Ascending aorta (tissue), 2 donors: ENCODE measurements at regions not wholly inside any gene's neighbourhood (a gene's known extent, or its start where the extent isn't known, plus 50 kb on each side); places are given as distances from the start of the nearest gene placed in this dataset.

ENCODE experiments used
- DNase-seq, 2 donors: peaks; one replicate each; pipeline ENCODE4 v3.0.0-alpha.2; 2019; ENCODE audit warnings: low spot score in 2 of 2
- H3K27ac ChIP-seq, 2 donors: fragments of 200-600 bp; sonication (generic); one replicate each; pipeline ENCODE4 v1.5.1; 2016 to 2017; ENCODE audit warnings: mild to moderate bottlenecking in 1 of 2
- H3K27me3 ChIP-seq: fragments of 200-600 bp; sonication (generic); one replicate; pipeline ENCODE4 v1.5.1; 2017
- H3K36me3 ChIP-seq, 2 donors: fragments of 200-600 bp; sonication (generic); one replicate each; pipeline ENCODE4 v1.5.1; 2016
- H3K4me1 ChIP-seq, 2 donors: fragments of 200-600 bp; sonication (generic); one replicate each; pipeline ENCODE4 v1.5.1; 2016 to 2017; ENCODE audit warnings: mild to moderate bottlenecking in 1 of 2
- H3K4me3 ChIP-seq, 2 donors: fragments of 200-600 bp; sonication (generic); one replicate each; pipeline ENCODE4 v1.5.1; 2016 to 2017; ENCODE audit warnings: mild to moderate bottlenecking in 1 of 2
- H3K9me3 ChIP-seq, 2 donors: fragments of 200-600 bp; sonication (generic); one replicate each; pipeline ENCODE4 v1.5.1; 2016
- intact Hi-C: fragments of 100-400 bp; cut with DNase I; formaldehyde crosslinking; loops from one replicate; pipeline ENCODE4 v1.15.1; 2023
- TF ChIP-seq, protein P1 (sequence below), 3 experiments: fragments of 200-600 bp in 2 of 3; fragments of 450-650 bp in 1 of 3; sonication (generic) in 2 of 3; IDR thresholded peaks; one replicate each; pipeline ENCODE4 v1.5.1; 2016 to 2019; ENCODE audit warnings: antibody characterized with exemption in 3 of 3, mild to moderate bottlenecking in 1 of 3, moderate library complexity in 1 of 3

DNA sequence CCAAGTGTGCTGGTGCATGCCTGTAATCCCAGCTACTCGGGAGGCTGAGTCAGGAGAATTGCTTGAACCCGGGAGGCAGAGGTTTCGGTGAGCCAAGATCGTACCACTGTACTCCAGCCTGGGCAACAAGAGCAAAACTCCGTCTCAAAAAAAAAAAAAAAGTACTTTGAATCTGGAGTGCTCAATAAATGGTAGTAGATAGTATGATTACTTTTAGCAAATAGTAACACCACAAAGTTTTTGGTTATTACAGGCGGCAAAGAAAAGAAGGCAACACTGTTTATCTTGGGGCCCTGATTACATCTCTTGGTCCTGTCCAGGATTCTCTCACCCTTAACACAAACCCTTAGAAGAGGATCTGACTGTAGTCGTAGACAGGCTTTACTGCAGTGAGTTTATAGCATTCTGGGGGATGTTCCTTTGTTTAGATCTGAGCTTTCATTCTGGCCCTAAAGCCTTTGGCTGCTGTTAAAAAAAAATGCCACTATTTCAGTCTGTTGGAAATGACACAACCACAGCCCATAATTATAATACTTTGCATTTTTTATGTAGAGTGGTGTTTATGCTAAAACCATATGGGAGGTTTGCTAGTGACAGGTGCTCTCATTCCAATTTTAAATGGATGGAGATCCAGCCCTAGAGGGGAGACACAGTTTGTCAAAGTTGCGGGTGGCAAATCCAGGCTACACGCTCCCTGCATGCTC is 79.7 kb upstream of the SLC2A1 start:
- H3K36me3 ChIP-seq, result no peaks in the 10 kb centered on the region

DNA sequence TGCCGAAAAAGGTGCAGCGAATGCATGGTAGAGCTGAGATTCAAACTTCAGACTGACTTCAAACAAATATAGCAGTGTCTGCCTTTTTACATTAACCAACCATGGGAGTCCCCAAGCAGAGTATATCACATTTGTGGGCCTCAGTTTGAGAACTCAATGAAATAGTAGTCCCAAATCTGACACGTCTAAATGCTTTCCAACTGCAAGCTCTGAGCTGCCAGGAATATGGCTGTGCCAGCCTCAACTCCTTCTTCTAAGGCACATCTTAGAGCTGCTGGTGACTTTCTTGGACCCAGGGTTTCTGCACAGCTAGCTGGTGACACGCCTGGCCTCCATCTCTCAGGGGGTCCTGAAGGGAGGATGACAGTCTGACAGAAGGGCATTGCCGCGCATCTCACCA is 78.8 kb upstream of the SLC2A1 start:
- TF ChIP-seq, protein P1, sequence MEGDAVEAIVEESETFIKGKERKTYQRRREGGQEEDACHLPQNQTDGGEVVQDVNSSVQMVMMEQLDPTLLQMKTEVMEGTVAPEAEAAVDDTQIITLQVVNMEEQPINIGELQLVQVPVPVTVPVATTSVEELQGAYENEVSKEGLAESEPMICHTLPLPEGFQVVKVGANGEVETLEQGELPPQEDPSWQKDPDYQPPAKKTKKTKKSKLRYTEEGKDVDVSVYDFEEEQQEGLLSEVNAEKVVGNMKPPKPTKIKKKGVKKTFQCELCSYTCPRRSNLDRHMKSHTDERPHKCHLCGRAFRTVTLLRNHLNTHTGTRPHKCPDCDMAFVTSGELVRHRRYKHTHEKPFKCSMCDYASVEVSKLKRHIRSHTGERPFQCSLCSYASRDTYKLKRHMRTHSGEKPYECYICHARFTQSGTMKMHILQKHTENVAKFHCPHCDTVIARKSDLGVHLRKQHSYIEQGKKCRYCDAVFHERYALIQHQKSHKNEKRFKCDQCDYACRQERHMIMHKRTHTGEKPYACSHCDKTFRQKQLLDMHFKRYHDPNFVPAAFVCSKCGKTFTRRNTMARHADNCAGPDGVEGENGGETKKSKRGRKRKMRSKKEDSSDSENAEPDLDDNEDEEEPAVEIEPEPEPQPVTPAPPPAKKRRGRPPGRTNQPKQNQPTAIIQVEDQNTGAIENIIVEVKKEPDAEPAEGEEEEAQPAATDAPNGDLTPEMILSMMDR (IDR thresholded peaks at IDR 0.05), result no peak
- no peak overlapping the region for H3K4me3 ChIP-seq
- intact Hi-C loops, result no loop called here
- no peak for DNase-seq
- no peaks in the 10 kb centered on the region for H3K27me3 ChIP-seq
- H3K9me3 ChIP-seq, result no peaks in the 10 kb centered on the region
- H3K36me3 ChIP-seq, result no peaks in the 10 kb centered on the region
- no peaks in the 10 kb centered on the region for H3K4me1 ChIP-seq
- H3K27ac ChIP-seq, result no peak overlapping the region

More for the DNA sequence above, 79.7 kb upstream of the SLC2A1 start:
- H3K27ac ChIP-seq, result no peak overlapping the region
- no peak for DNase-seq
- no peak overlapping the region for H3K4me3 ChIP-seq
- no peaks in the 10 kb centered on the region for H3K27me3 ChIP-seq
- TF ChIP-seq, protein P1 (IDR thresholded peaks at IDR 0.05), result no peak
- no peaks in the 10 kb centered on the region for H3K4me1 ChIP-seq
- intact Hi-C loops, result no loop called here
- no peaks in the 10 kb centered on the region for H3K9me3 ChIP-seq

DNA sequence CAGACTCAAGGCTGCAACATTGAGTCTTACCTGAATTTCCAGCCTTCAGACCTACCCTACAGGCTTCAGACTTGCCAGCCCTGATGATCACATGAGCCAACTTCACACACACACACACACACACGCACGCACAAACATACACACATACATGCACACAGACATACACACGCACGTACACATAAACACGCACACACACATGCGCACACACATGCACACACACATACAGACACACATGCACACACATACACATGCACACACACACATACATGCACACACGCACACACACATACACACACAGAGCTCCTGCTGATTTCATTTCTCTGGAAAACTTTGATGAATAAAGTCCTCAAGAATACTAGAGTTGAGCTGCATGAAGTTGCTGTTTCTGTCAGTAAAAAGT is 78.3 kb upstream of the SLC2A1 start:
- H3K27ac ChIP-seq, result no peak overlapping the region
- H3K9me3 ChIP-seq, result no peaks in the 10 kb centered on the region
- DNase-seq, result no peak
- no peak overlapping the region for H3K4me3 ChIP-seq
- H3K36me3 ChIP-seq, result no peaks in the 10 kb centered on the region
- intact Hi-C loops, result no loop called here
- H3K27me3 ChIP-seq, result no peaks in the 10 kb centered on the region
- no peaks in the 10 kb centered on the region for H3K4me1 ChIP-seq
- TF ChIP-seq, protein P1 (IDR thresholded peaks at IDR 0.05), result no peak

DNA sequence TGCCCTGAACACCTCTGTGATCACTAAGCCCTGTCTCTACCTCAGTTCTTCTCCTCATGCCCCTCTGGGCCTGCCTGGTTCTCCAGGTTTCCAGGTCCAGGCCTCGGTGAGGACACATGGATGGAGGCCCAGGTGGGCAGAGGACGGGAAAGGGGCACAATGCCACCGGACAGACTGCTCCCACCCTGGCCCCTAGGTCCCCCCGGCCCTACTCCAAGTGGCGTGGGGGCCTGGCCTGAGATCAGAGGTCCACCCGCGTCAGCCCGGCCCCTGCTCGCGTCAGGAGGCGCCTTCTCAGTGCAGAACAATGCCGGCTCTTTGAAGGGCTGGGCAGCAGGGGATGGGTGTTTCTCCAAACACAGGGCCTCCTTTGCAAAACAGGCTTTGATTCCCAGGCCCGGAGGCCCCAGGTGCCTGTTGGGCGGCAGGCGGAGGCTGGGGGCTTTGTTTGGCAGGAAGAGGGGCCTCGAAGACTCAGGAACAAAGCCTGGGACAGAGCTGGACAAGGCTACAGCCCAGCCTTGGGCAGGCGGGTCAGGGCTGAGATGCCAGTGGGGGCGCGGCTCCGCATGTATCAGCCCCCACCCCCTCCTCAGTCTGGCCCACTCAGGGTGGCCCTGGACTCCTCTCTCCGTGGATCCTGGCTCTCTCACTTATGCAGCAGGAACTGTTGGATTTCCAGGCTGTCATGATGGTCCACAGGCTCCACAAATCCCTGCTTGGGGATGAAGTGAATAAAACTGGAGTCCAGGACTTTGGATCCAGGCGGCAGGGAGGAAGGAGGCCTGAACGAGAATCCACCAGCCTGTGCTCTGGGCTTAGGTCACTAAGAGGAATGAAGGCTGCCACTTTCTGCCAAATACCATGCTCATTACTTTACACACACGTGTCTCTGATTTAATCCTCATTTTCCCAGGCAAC is 77.4 kb upstream of the SLC2A1 start:
- no peaks in the 10 kb centered on the region for H3K27me3 ChIP-seq
- H3K27ac ChIP-seq, result no peak overlapping the region
- no peak overlapping the region for H3K4me3 ChIP-seq
- H3K4me1 ChIP-seq, result no peaks in the 10 kb centered on the region
- no peak for DNase-seq
- intact Hi-C loops, result no loop called here
- H3K9me3 ChIP-seq, result no peaks in the 10 kb centered on the region
- TF ChIP-seq, protein P1 (IDR thresholded peaks at IDR 0.05), result no peak
- H3K36me3 ChIP-seq, result no peaks in the 10 kb centered on the region

DNA sequence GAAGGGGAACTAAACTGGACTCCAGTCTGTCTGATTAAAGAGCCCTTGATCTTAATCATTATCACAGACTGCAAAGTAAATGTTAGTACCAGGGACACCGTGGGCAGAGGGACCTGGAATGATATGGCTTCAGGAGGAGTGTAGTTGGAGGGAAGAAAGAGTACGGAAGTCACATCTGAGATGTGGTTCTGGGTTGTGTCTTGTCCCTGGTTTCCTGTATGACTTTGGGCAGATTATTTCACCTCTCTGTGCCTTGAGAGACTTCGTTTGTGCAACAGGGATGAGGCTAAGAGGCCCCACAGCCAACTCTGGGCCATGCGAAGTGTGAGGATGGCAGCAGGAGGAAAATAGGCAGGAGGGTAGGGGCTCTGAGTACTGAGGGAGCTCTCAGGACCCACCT is 76.1 kb upstream of the SLC2A1 start:
- TF ChIP-seq, protein P1 (IDR thresholded peaks at IDR 0.05), result no peak
- no peaks in the 10 kb centered on the region for H3K27me3 ChIP-seq
- no peak for DNase-seq
- no peaks in the 10 kb centered on the region for H3K36me3 ChIP-seq
- no peak overlapping the region for H3K4me3 ChIP-seq
- no peaks in the 10 kb centered on the region for H3K9me3 ChIP-seq
- H3K4me1 ChIP-seq, result no peaks in the 10 kb centered on the region
- no peak overlapping the region for H3K27ac ChIP-seq
- intact Hi-C loops, result no loop called here
